ENCODE measurements at regions not wholly inside any gene's neighbourhood (a gene's known extent, or its start where the extent isn't known, plus 50 kb on each side); places are given as distances from the start of the nearest gene placed in this dataset.

GRCh38 chr21:23247334-23247733 is 2249.1 kb downstream of the NCAM2 start:
- TF ChIP-seq POLR2A (IDR thresholded peaks at IDR 0.05) (no peak), CTCF (IDR thresholded peaks at IDR 0.05) (no peak), POLR2AphosphoS5 (IDR thresholded peaks at IDR 0.05) (no peak), EP300 (IDR thresholded peaks at IDR 0.05) (no peak)
